Vagina (tissue), 2 donors: ENCODE measurements at regions not wholly inside any gene's neighbourhood (a gene's known extent, or its start where the extent isn't known, plus 50 kb on each side); places are given as distances from the start of the nearest gene placed in this dataset.

Experiments used
- DNase-seq, 2 donors: peaks; one replicate each; pipeline ENCODE4 v3.0.0-alpha.2; 2017; ENCODE audit errors: extremely low spot score in 2 of 2
- H3K27ac ChIP-seq: fragments of 200-600 bp; sonication (generic); one replicate; pipeline ENCODE4 v1.5.1; 2019
- H3K27me3 ChIP-seq: fragments of 200-600 bp; sonication (generic); one replicate; pipeline ENCODE4 v1.5.1; 2019
- H3K36me3 ChIP-seq, 2 donors: fragments of 200-600 bp; sonication (generic); one replicate each; pipeline ENCODE4 v1.5.1; 2017 to 2019
- H3K4me1 ChIP-seq: fragments of 200-600 bp; sonication (generic); one replicate; pipeline ENCODE4 v1.5.1; 2019
- H3K4me3 ChIP-seq, 2 donors: fragments of 200-600 bp; sonication (generic); 1 replicate in 1 of 2; 2 replicates in 1 of 2; pipeline ENCODE4 v1.5.1; 2016 to 2019
- H3K9me3 ChIP-seq: fragments of 200-600 bp; sonication (generic); one replicate; pipeline ENCODE4 v1.5.1; 2019
- POLR2A ChIP-seq, 2 donors: fragments of 450-650 bp; IDR thresholded peaks; one replicate each; pipeline ENCODE4 v1.6.1; 2017; ENCODE audit warnings: antibody characterized with exemption in 2 of 2, mild to moderate bottlenecking in 2 of 2, moderate library complexity in 2 of 2
- POLR2AphosphoS5 ChIP-seq, 2 donors: sonication (generic); formaldehyde crosslinking; IDR thresholded peaks; one replicate each; pipeline ENCODE4 v1.9.0; 2017; ENCODE audit warnings: antibody characterized with exemption in 2 of 2, mild to moderate bottlenecking in 2 of 2, low read depth in 1 of 2; ENCODE audit not compliant: insufficient read depth in 1 of 2
- intact Hi-C: fragments of 100-400 bp; cut with DNase I; formaldehyde crosslinking; loops from one replicate; pipeline ENCODE4 v1.15.1; 2023
- TF ChIP-seq, protein P1 (sequence below), 3 experiments: fragments of 450-650 bp in 2 of 3; fragments of 200-600 bp in 1 of 3; sonication (generic) in 1 of 3; IDR thresholded peaks; one replicate each; pipeline ENCODE4 v1.5.1; 2017 to 2019; ENCODE audit warnings: antibody characterized with exemption in 3 of 3, mild to moderate bottlenecking in 2 of 3, moderate library complexity in 2 of 3

- Histone ChIP-seq H3K27me3 (no peaks in the 10 kb centered on the region), H3K27ac (no peak overlapping the region), H3K4me1 (no peaks in the 10 kb centered on the region), H3K9me3 (no peaks in the 10 kb centered on the region), H3K36me3 (no peaks in the 10 kb centered on the region), H3K4me3 (no peak overlapping the region)
- TF ChIP-seq POLR2AphosphoS5 (IDR thresholded peaks at IDR 0.05; ENCODE audit: insufficient read depth in 1 of 2, low read depth in 1 of 2) (no peak), POLR2A (IDR thresholded peaks at IDR 0.05) (no peak)
- TF ChIP-seq, protein P1, sequence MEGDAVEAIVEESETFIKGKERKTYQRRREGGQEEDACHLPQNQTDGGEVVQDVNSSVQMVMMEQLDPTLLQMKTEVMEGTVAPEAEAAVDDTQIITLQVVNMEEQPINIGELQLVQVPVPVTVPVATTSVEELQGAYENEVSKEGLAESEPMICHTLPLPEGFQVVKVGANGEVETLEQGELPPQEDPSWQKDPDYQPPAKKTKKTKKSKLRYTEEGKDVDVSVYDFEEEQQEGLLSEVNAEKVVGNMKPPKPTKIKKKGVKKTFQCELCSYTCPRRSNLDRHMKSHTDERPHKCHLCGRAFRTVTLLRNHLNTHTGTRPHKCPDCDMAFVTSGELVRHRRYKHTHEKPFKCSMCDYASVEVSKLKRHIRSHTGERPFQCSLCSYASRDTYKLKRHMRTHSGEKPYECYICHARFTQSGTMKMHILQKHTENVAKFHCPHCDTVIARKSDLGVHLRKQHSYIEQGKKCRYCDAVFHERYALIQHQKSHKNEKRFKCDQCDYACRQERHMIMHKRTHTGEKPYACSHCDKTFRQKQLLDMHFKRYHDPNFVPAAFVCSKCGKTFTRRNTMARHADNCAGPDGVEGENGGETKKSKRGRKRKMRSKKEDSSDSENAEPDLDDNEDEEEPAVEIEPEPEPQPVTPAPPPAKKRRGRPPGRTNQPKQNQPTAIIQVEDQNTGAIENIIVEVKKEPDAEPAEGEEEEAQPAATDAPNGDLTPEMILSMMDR (IDR thresholded peaks at IDR 0.05) = no peak
- no peak for DNase-seq
- intact Hi-C loops = no loop called here
These were observed 113.7 kb upstream of the TSPAN5 start for GRCh38 chr4:98771959-98772632.

GRCh38 chr4:98765771-98766170 lies 107.4 kb upstream of the TSPAN5 start:
- H3K36me3 ChIP-seq = no peaks in the 10 kb centered on the region
- DNase-seq = no peak
- no peaks in the 10 kb centered on the region for H3K4me1 ChIP-seq
- no peaks in the 10 kb centered on the region for H3K27me3 ChIP-seq
- TF ChIP-seq, protein P1 (IDR thresholded peaks at IDR 0.05) = no peak
- TF ChIP-seq POLR2A (IDR thresholded peaks at IDR 0.05) (no peak), POLR2AphosphoS5 (IDR thresholded peaks at IDR 0.05; ENCODE audit: insufficient read depth in 1 of 2, low read depth in 1 of 2) (no peak)
- H3K27ac ChIP-seq = no peak overlapping the region
- no peak overlapping the region for H3K4me3 ChIP-seq
- intact Hi-C loops = no loop called here
- H3K9me3 ChIP-seq = peaks cover 8% of the 10 kb centered on the region

GRCh38 chr4:98758182-98758581 lies 99.8 kb upstream of the TSPAN5 start:
- TF ChIP-seq, protein P1 (IDR thresholded peaks at IDR 0.05) = no peak
- no peak for TF ChIP-seq POLR2A (IDR thresholded peaks at IDR 0.05)
- no peak for TF ChIP-seq POLR2AphosphoS5 (IDR thresholded peaks at IDR 0.05; ENCODE audit: insufficient read depth in 1 of 2, low read depth in 1 of 2)
- H3K9me3 ChIP-seq = no peaks in the 10 kb centered on the region
- no peak for DNase-seq
- H3K4me1 ChIP-seq = no peaks in the 10 kb centered on the region
- H3K27ac ChIP-seq = no peak overlapping the region
- H3K27me3 ChIP-seq = no peaks in the 10 kb centered on the region
- no peak overlapping the region for H3K4me3 ChIP-seq
- H3K36me3 ChIP-seq = no peaks in the 10 kb centered on the region
- intact Hi-C loops = no loop called here

DNA sequence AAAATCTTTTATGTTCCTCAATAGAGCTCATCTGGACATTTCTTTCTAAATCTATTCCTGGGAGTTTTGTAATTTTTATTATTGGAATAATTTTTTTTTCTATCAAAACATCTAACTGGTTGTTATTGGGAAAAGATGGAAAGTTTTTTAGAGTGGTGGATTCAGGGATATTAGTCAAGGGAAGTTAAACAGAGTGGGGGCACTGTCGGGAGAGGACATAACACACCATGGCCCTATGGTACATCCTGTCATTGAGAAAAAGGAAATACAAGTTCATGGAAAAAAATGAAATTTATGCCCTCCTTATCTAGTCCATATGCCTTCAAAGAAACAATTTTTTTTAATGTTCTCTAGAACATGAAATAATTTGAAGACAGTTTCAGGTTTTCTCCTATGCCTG lies 96.3 kb upstream of the TSPAN5 start:
- H3K36me3 ChIP-seq = no peaks in the 10 kb centered on the region
- H3K27ac ChIP-seq = no peak overlapping the region
- H3K4me1 ChIP-seq = no peaks in the 10 kb centered on the region
- H3K4me3 ChIP-seq = no peak overlapping the region
- intact Hi-C loops = no loop called here
- no peaks in the 10 kb centered on the region for H3K9me3 ChIP-seq
- TF ChIP-seq POLR2AphosphoS5 (IDR thresholded peaks at IDR 0.05; ENCODE audit: insufficient read depth in 1 of 2, low read depth in 1 of 2) (no peak), POLR2A (IDR thresholded peaks at IDR 0.05) (no peak)
- TF ChIP-seq, protein P1 (IDR thresholded peaks at IDR 0.05) = no peak
- DNase-seq = no peak
- H3K27me3 ChIP-seq = no peaks in the 10 kb centered on the region

GRCh38 chr4:98749206-98749605 lies 90.8 kb upstream of the TSPAN5 start:
- intact Hi-C loops = loop anchor here (5.0 kb wide), 1 partner anchor 1137 kb away; no protein-coding TSS in a partner anchor
- Histone ChIP-seq H3K27ac (no peak overlapping the region), H3K36me3 (no peaks in the 10 kb centered on the region), H3K27me3 (no peaks in the 10 kb centered on the region), H3K9me3 (no peaks in the 10 kb centered on the region), H3K4me1 (no peaks in the 10 kb centered on the region), H3K4me3 (no peak overlapping the region)
- DNase-seq = no peak
- no peak for TF ChIP-seq POLR2A (IDR thresholded peaks at IDR 0.05)
- TF ChIP-seq, protein P1 (IDR thresholded peaks at IDR 0.05) = no peak
- TF ChIP-seq POLR2AphosphoS5 (IDR thresholded peaks at IDR 0.05; ENCODE audit: insufficient read depth in 1 of 2, low read depth in 1 of 2) = no peak
